Liver (tissue), 8 donors: ENCODE measurements at regions not wholly inside any gene's neighbourhood (a gene's known extent, or its start where the extent isn't known, plus 50 kb on each side); places are given as distances from the start of the nearest gene placed in this dataset.

Experiments
- DNase-seq: peaks from one replicate; pipeline ENCODE4 v3.0.0-alpha.2; 2017; ENCODE audit warnings: low spot score
- H3K27ac ChIP-seq, 2 donors: one replicate each; pipeline ENCODE4 v1.7.0; 2013; ENCODE audit warnings: inconsistent platforms in 2 of 2, low read length in 2 of 2, control low read depth in 1 of 2, low read depth in 1 of 2, mild to moderate bottlenecking in 1 of 2
- H3K27me3 ChIP-seq, 4 donors: one replicate each; pipeline versions ENCODE4 v1.6.1 to v1.7.0; 2013; ENCODE audit warnings: low read length in 3 of 4, inconsistent platforms in 1 of 4, mild to moderate bottlenecking in 1 of 4, moderate library complexity in 1 of 4; ENCODE audit not compliant: control insufficient read depth in 4 of 4, insufficient read depth in 4 of 4
- H3K36me3 ChIP-seq, 4 donors: one replicate each; pipeline versions ENCODE4 v1.6.1 to v1.7.0; 2013; ENCODE audit warnings: low read length in 3 of 4, mild to moderate bottlenecking in 3 of 4, low read depth in 1 of 4, moderate library complexity in 1 of 4; ENCODE audit not compliant: control insufficient read depth in 4 of 4, insufficient read depth in 3 of 4
- H3K4me1 ChIP-seq, 4 donors: one replicate each; pipeline versions ENCODE4 v1.6.1 to v1.7.0; 2013; ENCODE audit warnings: low read length in 3 of 4, mild to moderate bottlenecking in 3 of 4, moderate library complexity in 1 of 4; ENCODE audit not compliant: control insufficient read depth in 4 of 4, insufficient read depth in 4 of 4
- H3K4me3 ChIP-seq, 3 donors: one replicate each; pipeline versions ENCODE4 v1.6.1 to v1.7.0; 2013; ENCODE audit warnings: low read length in 3 of 3, control low read depth in 1 of 3, low read depth in 1 of 3, mild to moderate bottlenecking in 1 of 3
- H3K9ac ChIP-seq, 2 donors: one replicate each; pipeline ENCODE4 v1.7.0; 2013; ENCODE audit warnings: low read length in 2 of 2, mild to moderate bottlenecking in 2 of 2, moderate library complexity in 2 of 2, control low read depth in 1 of 2, low read depth in 1 of 2
- H3K9me3 ChIP-seq, 4 donors: one replicate each; pipeline versions ENCODE4 v1.6.1 to v1.7.0; 2013; ENCODE audit warnings: low read length in 3 of 4; ENCODE audit not compliant: control insufficient read depth in 4 of 4
- ATF3 ChIP-seq: IDR thresholded peaks from 2 replicates; pipeline ENCODE4 v1.6.1; 2016; ENCODE audit warnings: antibody characterized with exemption
- EGR1 ChIP-seq, 2 donors: IDR thresholded peaks; 2 replicates each; pipeline ENCODE4 v1.6.1; 2016 to 2018; ENCODE audit warnings: antibody characterized with exemption in 2 of 2, low read depth in 2 of 2
- FOXA1 ChIP-seq: IDR thresholded peaks from 2 replicates; pipeline ENCODE4 v1.6.1; 2016; ENCODE audit warnings: antibody characterized with exemption
- FOXA2 ChIP-seq: IDR thresholded peaks from 2 replicates; pipeline ENCODE4 v1.6.1; 2016; ENCODE audit warnings: antibody characterized with exemption
- GABPA ChIP-seq, 2 donors: IDR thresholded peaks in 1 of 2; conservative IDR thresholded peaks in 1 of 2; 2 replicates each; pipeline ENCODE4 v1.6.1; 2016; ENCODE audit warnings: antibody characterized with exemption in 2 of 2, mild to moderate bottlenecking in 1 of 2, moderate library complexity in 1 of 2
- HNF4A ChIP-seq, 2 donors: conservative IDR thresholded peaks; 2 replicates each; pipeline ENCODE4 v1.6.1; 2016; ENCODE audit warnings: antibody characterized with exemption in 2 of 2, mild to moderate bottlenecking in 2 of 2
- HNF4G ChIP-seq: IDR thresholded peaks from 2 replicates; pipeline ENCODE4 v1.6.1; 2016; ENCODE audit warnings: antibody characterized with exemption
- JUND ChIP-seq, 2 donors: IDR thresholded peaks; 2 replicates each; pipeline ENCODE4 v1.6.1; 2016; ENCODE audit warnings: antibody characterized with exemption in 2 of 2
- MAX ChIP-seq: IDR thresholded peaks from 2 replicates; pipeline ENCODE4 v1.6.1; 2016; ENCODE audit warnings: antibody characterized with exemption
- NR2F2 ChIP-seq: IDR thresholded peaks from 2 replicates; pipeline ENCODE4 v1.6.1; 2016; ENCODE audit warnings: antibody characterized with exemption
- RAD21 ChIP-seq, 2 donors: IDR thresholded peaks; 2 replicates each; pipeline ENCODE4 v1.6.1; 2016; ENCODE audit warnings: antibody characterized with exemption in 2 of 2, mild to moderate bottlenecking in 2 of 2
- REST ChIP-seq: IDR thresholded peaks from 2 replicates; pipeline ENCODE4 v1.6.1; 2016; ENCODE audit warnings: antibody characterized with exemption, mild to moderate bottlenecking
- RXRA ChIP-seq, 2 donors: IDR thresholded peaks; 2 replicates each; pipeline ENCODE4 v1.6.1; 2017 to 2018; ENCODE audit warnings: antibody characterized with exemption in 2 of 2, mild to moderate bottlenecking in 1 of 2
- SP1 ChIP-seq: IDR thresholded peaks from 2 replicates; pipeline ENCODE4 v1.6.1; 2018; ENCODE audit warnings: antibody characterized with exemption, mild to moderate bottlenecking
- TAF1 ChIP-seq: conservative IDR thresholded peaks from 2 replicates; pipeline ENCODE4 v1.6.1; 2016; ENCODE audit warnings: antibody characterized with exemption, mild to moderate bottlenecking
- YY1 ChIP-seq: IDR thresholded peaks from 2 replicates; pipeline ENCODE4 v1.6.1; 2016; ENCODE audit warnings: antibody characterized with exemption, mild to moderate bottlenecking
- WGBS: extraction: QIAGEN DNeasy Blood & Tissue Kit; methylation state at CpG from one replicate; pipeline ENCODE4 v1.1.7; 2013; 5-methylcytosine and 5-hydroxymethylcytosine counted together
- TF ChIP-seq, protein P1 (sequence below): IDR thresholded peaks from 2 replicates; pipeline ENCODE4 v1.6.1; 2016; ENCODE audit warnings: antibody characterized with exemption
- TF ChIP-seq, protein P2 (sequence below): fragments of 150-350 bp; IDR thresholded peaks from 2 replicates; pipeline ENCODE4 v1.5.1; 2017; ENCODE audit warnings: improper control_type of control experiment, low read depth, low read length; ENCODE audit not compliant: missing input control
- donor health status: healthy.
- donor health status: healthy.
- donor health status: healthy.
- donor health status: healthy.
- donor health status: healthy.

DNA sequence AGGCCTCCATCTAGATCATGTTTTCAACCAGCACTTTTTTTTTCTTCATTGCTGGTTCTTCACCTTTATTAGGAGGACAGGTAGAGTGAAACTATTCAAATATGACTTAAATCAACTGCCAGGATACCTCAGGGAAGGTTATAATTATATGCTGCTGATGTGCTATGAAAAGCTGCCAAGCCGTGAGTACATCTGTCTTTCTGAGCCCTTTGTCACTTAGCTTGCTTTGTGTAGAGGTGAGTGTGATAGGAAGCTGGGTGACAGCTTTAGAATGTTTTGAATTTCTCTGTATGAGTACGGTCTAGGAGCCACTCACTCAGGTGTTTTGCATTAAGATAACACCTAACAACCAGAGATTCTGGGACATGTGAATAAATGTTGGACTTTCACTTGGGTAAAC lies 365.2 kb downstream of the OTUD1 start:
- no peak overlapping the region for H3K27ac ChIP-seq
- H3K27me3 ChIP-seq, result no peaks in the 10 kb centered on the region
- no peak overlapping the region for H3K9ac ChIP-seq
- no peaks in the 10 kb centered on the region for H3K9me3 ChIP-seq
- no peak for DNase-seq
- WGBS, result 62% methylated on average over 2 of the region's 2 CpGs
- no peak for TF ChIP-seq RXRA (IDR thresholded peaks at IDR 0.05)
- no peak for TF ChIP-seq FOXA2
- TF ChIP-seq ATF3, result no peak
- TF ChIP-seq, protein P1, sequence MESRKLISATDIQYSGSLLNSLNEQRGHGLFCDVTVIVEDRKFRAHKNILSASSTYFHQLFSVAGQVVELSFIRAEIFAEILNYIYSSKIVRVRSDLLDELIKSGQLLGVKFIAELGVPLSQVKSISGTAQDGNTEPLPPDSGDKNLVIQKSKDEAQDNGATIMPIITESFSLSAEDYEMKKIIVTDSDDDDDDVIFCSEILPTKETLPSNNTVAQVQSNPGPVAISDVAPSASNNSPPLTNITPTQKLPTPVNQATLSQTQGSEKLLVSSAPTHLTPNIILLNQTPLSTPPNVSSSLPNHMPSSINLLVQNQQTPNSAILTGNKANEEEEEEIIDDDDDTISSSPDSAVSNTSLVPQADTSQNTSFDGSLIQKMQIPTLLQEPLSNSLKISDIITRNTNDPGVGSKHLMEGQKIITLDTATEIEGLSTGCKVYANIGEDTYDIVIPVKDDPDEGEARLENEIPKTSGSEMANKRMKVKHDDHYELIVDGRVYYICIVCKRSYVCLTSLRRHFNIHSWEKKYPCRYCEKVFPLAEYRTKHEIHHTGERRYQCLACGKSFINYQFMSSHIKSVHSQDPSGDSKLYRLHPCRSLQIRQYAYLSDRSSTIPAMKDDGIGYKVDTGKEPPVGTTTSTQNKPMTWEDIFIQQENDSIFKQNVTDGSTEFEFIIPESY, result no peak
- H3K36me3 ChIP-seq, result no peaks in the 10 kb centered on the region
- no peak overlapping the region for H3K4me3 ChIP-seq
- no peaks in the 10 kb centered on the region for H3K4me1 ChIP-seq

DNA sequence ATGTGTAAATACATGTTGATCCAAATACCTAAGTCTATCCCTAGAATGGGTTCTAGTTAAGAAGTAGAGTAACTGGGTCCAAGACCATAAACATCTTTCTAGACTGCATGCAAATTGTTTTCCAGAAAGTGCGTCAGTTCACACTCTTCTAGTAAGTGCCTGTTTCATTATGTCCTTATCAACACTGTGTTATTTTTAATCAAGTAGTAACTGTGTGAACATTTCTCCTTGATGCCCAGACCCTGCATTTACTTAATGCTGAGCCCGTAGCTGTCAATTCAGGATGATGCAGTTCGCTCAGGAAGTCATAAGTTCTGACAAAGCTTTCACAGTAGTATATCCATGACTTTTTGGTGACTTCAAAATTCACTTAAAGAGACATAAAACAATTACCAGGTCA lies 374.8 kb downstream of the OTUD1 start:
- no peaks in the 10 kb centered on the region for H3K27me3 ChIP-seq
- no peaks in the 10 kb centered on the region for H3K36me3 ChIP-seq
- no peak overlapping the region for H3K4me3 ChIP-seq
- no peak for TF ChIP-seq HNF4G
- TF ChIP-seq, protein P2, sequence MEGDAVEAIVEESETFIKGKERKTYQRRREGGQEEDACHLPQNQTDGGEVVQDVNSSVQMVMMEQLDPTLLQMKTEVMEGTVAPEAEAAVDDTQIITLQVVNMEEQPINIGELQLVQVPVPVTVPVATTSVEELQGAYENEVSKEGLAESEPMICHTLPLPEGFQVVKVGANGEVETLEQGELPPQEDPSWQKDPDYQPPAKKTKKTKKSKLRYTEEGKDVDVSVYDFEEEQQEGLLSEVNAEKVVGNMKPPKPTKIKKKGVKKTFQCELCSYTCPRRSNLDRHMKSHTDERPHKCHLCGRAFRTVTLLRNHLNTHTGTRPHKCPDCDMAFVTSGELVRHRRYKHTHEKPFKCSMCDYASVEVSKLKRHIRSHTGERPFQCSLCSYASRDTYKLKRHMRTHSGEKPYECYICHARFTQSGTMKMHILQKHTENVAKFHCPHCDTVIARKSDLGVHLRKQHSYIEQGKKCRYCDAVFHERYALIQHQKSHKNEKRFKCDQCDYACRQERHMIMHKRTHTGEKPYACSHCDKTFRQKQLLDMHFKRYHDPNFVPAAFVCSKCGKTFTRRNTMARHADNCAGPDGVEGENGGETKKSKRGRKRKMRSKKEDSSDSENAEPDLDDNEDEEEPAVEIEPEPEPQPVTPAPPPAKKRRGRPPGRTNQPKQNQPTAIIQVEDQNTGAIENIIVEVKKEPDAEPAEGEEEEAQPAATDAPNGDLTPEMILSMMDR, result no peak
- no peak for TF ChIP-seq ATF3
- no peak for TF ChIP-seq HNF4A (conservative IDR thresholded peaks at IDR 0.05)
- TF ChIP-seq MAX, result no peak
- no peak for TF ChIP-seq SP1
- TF ChIP-seq NR2F2, result no peak
- no peak for TF ChIP-seq GABPA (IDR thresholded peaks at IDR 0.05 in 1 of 2, conservative IDR thresholded peaks at IDR 0.05 in 1 of 2)
- no peak for TF ChIP-seq FOXA1
- no peak for TF ChIP-seq YY1
- TF ChIP-seq JUND (IDR thresholded peaks at IDR 0.05), result no peak
- TF ChIP-seq REST, result no peak
- no peak for TF ChIP-seq TAF1
- no peak for TF ChIP-seq RXRA (IDR thresholded peaks at IDR 0.05)
- TF ChIP-seq, protein P1, result no peak
- TF ChIP-seq EGR1 (IDR thresholded peaks at IDR 0.05; ENCODE audit: low read depth in 2 of 2), result no peak
- TF ChIP-seq RAD21 (IDR thresholded peaks at IDR 0.05), result no peak
- H3K9me3 ChIP-seq, result no peaks in the 10 kb centered on the region
- no peak overlapping the region for H3K27ac ChIP-seq
- H3K4me1 ChIP-seq, result no peaks in the 10 kb centered on the region
- WGBS, result 63% methylated on average over 3 of the region's 3 CpGs
- no peak overlapping the region for H3K9ac ChIP-seq
- no peak for DNase-seq
